ENCODE measurements at regions not wholly inside any gene's neighbourhood (a gene's known extent, or its start where the extent isn't known, plus 50 kb on each side); places are given as distances from the start of the nearest gene placed in this dataset.
"Not testable (repeated sequence)": the region's sequence is repeated elsewhere in the genome, so short reads cannot be mapped to it uniquely, and the experiment has no call there.

GRCh38 chr7:148515237-148515636 lies 75.3 kb upstream of the C7orf33 start:
- no peak for DNase-seq

- DNase-seq, result no peak
Measured at GRCh38 chr7:148515728-148516695, 74.6 kb upstream of the C7orf33 start.

- DNase-seq, result not testable (repeated sequence)
Measured at GRCh38 chr7:148519386-148519785, 71.2 kb upstream of the C7orf33 start.

GRCh38 chr7:148521271-148521670 lies 69.3 kb upstream of the C7orf33 start:
- DNase-seq, result no peak

GRCh38 chr7:148523550-148523949 lies 67.0 kb upstream of the C7orf33 start:
- no peak for DNase-seq

GRCh38 chr7:148524479-148525224 lies 65.9 kb upstream of the C7orf33 start:
- no peak for DNase-seq

GRCh38 chr7:148527717-148528168 lies 62.8 kb upstream of the C7orf33 start:
- DNase-seq, result peak; percentile 90

- peak; percentile 65 for DNase-seq
Measured at GRCh38 chr7:148535217-148535616, 55.3 kb upstream of the C7orf33 start.

- DNase-seq, result no peak
Measured at GRCh38 chr7:148537435-148537834, 53.1 kb upstream of the C7orf33 start.

GRCh38 chr7:148540041-148540738 lies 50.4 kb upstream of the C7orf33 start:
- no peak for DNase-seq

All from activated CD8-positive, alpha-beta memory T cell treated with anti-CD3 and anti-CD28 coated beads for 24 hours (primary cell).